HEK293 (cell line): ENCODE measurements at regions not wholly inside any gene's neighbourhood (a gene's known extent, or its start where the extent isn't known, plus 50 kb on each side); places are given as distances from the start of the nearest gene placed in this dataset.

ENCODE experiments used
- CTCF ChIA-PET: fragments of 350-600 bp; formaldehyde crosslinking; extraction: SDS; loops from one replicate; lab custom pipeline; 2021; ENCODE audit warnings: antibody characterized with exemption; lab: Yijun Ruan, JAX
- POLR2A ChIA-PET: fragments of 300-600 bp; formaldehyde crosslinking; extraction: SDS; loops from one replicate; lab custom pipeline; 2020; ENCODE audit warnings: antibody characterized with exemption, inconsistent platforms; lab: Yijun Ruan, JAX
- H3K27ac ChIP-seq: fragments of 200-500 bp; sonication (Bioruptor generic); 2 replicates; pipeline ENCODE4 v1.5.1; 2014; ENCODE audit warnings: low read depth, low read length, control low read depth, inconsistent platforms; ENCODE audit errors: extremely low read depth
- H3K36me3 ChIP-seq, 2 experiments: fragments of 200-500 bp in 1 of 2; sonication (Bioruptor generic) in 1 of 2; 1 replicate in 1 of 2; 2 replicates in 1 of 2; pipeline ENCODE4 v1.5.1; 2014 to 2017; ENCODE audit warnings: inconsistent platforms in 2 of 2, low read length in 2 of 2; ENCODE audit not compliant: control insufficient read depth in 2 of 2, insufficient read depth in 1 of 2
- H3K4me1 ChIP-seq: fragments of 200-500 bp; sonication (Bioruptor generic); 2 replicates; pipeline ENCODE4 v1.5.1; 2014; ENCODE audit warnings: mild to moderate bottlenecking, low read length, inconsistent platforms; ENCODE audit not compliant: control insufficient read depth, insufficient read depth
- H3K4me3 ChIP-seq: 2 replicates; pipeline ENCODE4 v1.5.1; 2011; ENCODE audit warnings: low read depth, mild to moderate bottlenecking, control low read depth, low read length, moderate library complexity
- H3K9me3 ChIP-seq: fragments of 200-500 bp; sonication (Bioruptor generic); 2 replicates; pipeline ENCODE4 v1.5.1; 2014; ENCODE audit warnings: low read depth, low read length, inconsistent platforms; ENCODE audit not compliant: control insufficient read depth, insufficient read depth
- BCL11A ChIP-seq: fragments of 450-650 bp; formaldehyde crosslinking; IDR thresholded peaks from 2 replicates; pipeline ENCODE4 v1.5.1; 2016; ENCODE audit warnings: low read depth, missing biosample characterization, missing genetic modification characterization
- FEZF1 ChIP-seq: fragments of 450-650 bp; formaldehyde crosslinking; IDR thresholded peaks from 2 replicates; pipeline ENCODE4 v1.5.1; 2016; ENCODE audit warnings: missing biosample characterization, missing genetic modification characterization
- GLIS2 ChIP-seq: fragments of 450-650 bp; formaldehyde crosslinking; IDR thresholded peaks from 2 replicates; pipeline ENCODE4 v1.5.1; 2016; ENCODE audit warnings: missing biosample characterization, missing genetic modification characterization
- HOXD13 ChIP-seq: sonication (generic); formaldehyde crosslinking; IDR thresholded peaks from 2 replicates; pipeline ENCODE4 v1.8.0; 2022; ENCODE audit warnings: missing genetic modification reagents, borderline replicate concordance
- IKZF3 ChIP-seq: fragments of 450-650 bp; IDR thresholded peaks from 2 replicates; pipeline ENCODE4 v1.5.0; 2018; ENCODE audit warnings: missing biosample characterization, mild to moderate bottlenecking, missing genetic modification characterization, moderate library complexity
- KLF9 ChIP-seq: fragments of 450-650 bp; formaldehyde crosslinking; IDR thresholded peaks from 2 replicates; pipeline ENCODE4 v1.5.1; 2016; ENCODE audit warnings: missing biosample characterization, missing genetic modification characterization, low read depth
- PRDM10 ChIP-seq: fragments of 450-650 bp; formaldehyde crosslinking; IDR thresholded peaks from 2 replicates; pipeline ENCODE4 v1.5.1; 2016; ENCODE audit warnings: missing biosample characterization, missing genetic modification characterization
- SCRT1 ChIP-seq: fragments of 450-650 bp; formaldehyde crosslinking; IDR thresholded peaks from 2 replicates; pipeline ENCODE4 v1.5.1; 2016; ENCODE audit warnings: missing biosample characterization, missing genetic modification characterization, borderline replicate concordance
- SP3 ChIP-seq: fragments of 450-650 bp; formaldehyde crosslinking; IDR thresholded peaks from 2 replicates; pipeline ENCODE4 v1.5.1; 2016; ENCODE audit warnings: missing biosample characterization, missing genetic modification characterization
- SP7 ChIP-seq: fragments of 450-650 bp; formaldehyde crosslinking; IDR thresholded peaks from 2 replicates; pipeline ENCODE4 v1.5.1; 2016; ENCODE audit warnings: missing biosample characterization, missing genetic modification characterization
- ZBTB11 ChIP-seq: fragments of 450-650 bp; formaldehyde crosslinking; conservative IDR thresholded peaks from 2 replicates; pipeline ENCODE4 v1.5.1; 2016; ENCODE audit warnings: low read depth, missing biosample characterization, missing genetic modification characterization
- ZNF112 ChIP-seq: fragments of 450-650 bp; formaldehyde crosslinking; IDR thresholded peaks from 2 replicates; pipeline ENCODE4 v1.5.0; 2017; ENCODE audit warnings: missing biosample characterization, missing genetic modification characterization
- ZNF23 ChIP-seq: fragments of 450-650 bp; formaldehyde crosslinking; IDR thresholded peaks from 2 replicates; pipeline ENCODE4 v1.5.1; 2016; ENCODE audit warnings: missing biosample characterization, missing genetic modification characterization, borderline replicate concordance
- ZNF560 ChIP-seq: fragments of 450-650 bp; formaldehyde crosslinking; IDR thresholded peaks from 2 replicates; pipeline ENCODE4 v1.5.1; 2017; ENCODE audit warnings: missing biosample characterization, missing genetic modification characterization, borderline replicate concordance
- ZNF654 ChIP-seq: fragments of 450-650 bp; formaldehyde crosslinking; IDR thresholded peaks from 2 replicates; pipeline ENCODE4 v1.5.1; 2016; ENCODE audit warnings: low read depth, missing biosample characterization, missing genetic modification characterization
- ZNF670 ChIP-seq: fragments of 450-650 bp; formaldehyde crosslinking; IDR thresholded peaks from 2 replicates; pipeline ENCODE4 v1.5.1; 2016; ENCODE audit warnings: missing biosample characterization, missing genetic modification characterization, low read depth
- ZNF791 ChIP-seq: fragments of 450-650 bp; formaldehyde crosslinking; IDR thresholded peaks from 2 replicates; pipeline ENCODE4 v1.5.1; 2016; ENCODE audit warnings: missing biosample characterization, missing genetic modification characterization
- ZNF830 ChIP-seq: fragments of 450-650 bp; IDR thresholded peaks from 2 replicates; pipeline ENCODE4 v1.5.0; 2018; ENCODE audit warnings: missing biosample characterization, missing genetic modification characterization, low read depth, mild to moderate bottlenecking, moderate library complexity
- ZSCAN16 ChIP-seq: fragments of 450-650 bp; formaldehyde crosslinking; IDR thresholded peaks from 2 replicates; pipeline ENCODE4 v1.5.1; 2016; ENCODE audit warnings: missing biosample characterization, missing genetic modification characterization
- ZSCAN23 ChIP-seq: fragments of 450-650 bp; formaldehyde crosslinking; IDR thresholded peaks from 2 replicates; pipeline ENCODE4 v1.5.1; 2016; ENCODE audit warnings: missing biosample characterization, missing genetic modification characterization
- ZSCAN30 ChIP-seq: fragments of 450-650 bp; IDR thresholded peaks from 2 replicates; pipeline ENCODE4 v1.5.1; 2018; ENCODE audit warnings: missing biosample characterization, mild to moderate bottlenecking, missing genetic modification characterization, moderate library complexity
- TF ChIP-seq, protein P1 (sequence below): fragments of 450-650 bp; formaldehyde crosslinking; IDR thresholded peaks from 2 replicates; pipeline ENCODE4 v1.5.1; 2017; ENCODE audit warnings: missing biosample characterization, missing genetic modification characterization
- TF ChIP-seq, protein P2 (sequence below): fragments of 450-650 bp; formaldehyde crosslinking; IDR thresholded peaks from 2 replicates; pipeline ENCODE4 v1.5.1; 2017; ENCODE audit warnings: missing biosample characterization, mild to moderate bottlenecking, missing genetic modification characterization, moderate library complexity

DNA sequence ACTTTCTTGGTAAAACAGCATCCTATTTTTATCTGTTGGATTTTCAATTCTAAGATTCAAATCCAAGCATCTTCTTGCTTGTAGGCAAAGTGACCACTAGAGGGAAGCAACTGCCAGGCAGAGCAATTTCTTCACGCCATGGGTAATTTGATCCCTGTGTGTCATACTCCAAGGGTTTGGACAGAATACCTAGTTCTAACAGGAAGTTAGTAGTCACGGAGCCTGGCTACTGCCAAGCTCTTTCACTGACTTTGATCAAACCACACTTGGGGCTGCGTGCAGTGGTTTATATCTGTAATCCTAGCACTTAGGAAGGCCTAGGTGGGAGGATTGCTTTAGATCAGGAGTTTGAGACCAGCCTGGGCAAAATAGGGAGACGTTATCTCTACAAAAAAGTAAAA, 473.6 kb upstream of the TNC start (continued):
- TF ChIP-seq ZBTB11 (tag by site-specific recombination) (no peak), BCL11A (no peak), IKZF3 (peak; percentile 55; the same call in 1 of the 2 replicates), ZNF560 (tag by site-specific recombination) (no peak), GLIS2 (tag by site-specific recombination) (no peak), ZNF654 (peak; percentile 71), PRDM10 (tag by site-specific recombination) (0 out of 2 replicates have a peak, but pooled peaks have one; percentile 14), SP7 (tag by site-specific recombination) (0 out of 2 replicates have a peak, but pooled peaks have one; percentile 34), ZNF23 (tag by site-specific recombination) (no peak), ZNF830 (no peak), ZSCAN30 (tag by site-specific recombination) (0 out of 2 replicates have a peak, but pooled peaks have one; percentile 32)

DNA sequence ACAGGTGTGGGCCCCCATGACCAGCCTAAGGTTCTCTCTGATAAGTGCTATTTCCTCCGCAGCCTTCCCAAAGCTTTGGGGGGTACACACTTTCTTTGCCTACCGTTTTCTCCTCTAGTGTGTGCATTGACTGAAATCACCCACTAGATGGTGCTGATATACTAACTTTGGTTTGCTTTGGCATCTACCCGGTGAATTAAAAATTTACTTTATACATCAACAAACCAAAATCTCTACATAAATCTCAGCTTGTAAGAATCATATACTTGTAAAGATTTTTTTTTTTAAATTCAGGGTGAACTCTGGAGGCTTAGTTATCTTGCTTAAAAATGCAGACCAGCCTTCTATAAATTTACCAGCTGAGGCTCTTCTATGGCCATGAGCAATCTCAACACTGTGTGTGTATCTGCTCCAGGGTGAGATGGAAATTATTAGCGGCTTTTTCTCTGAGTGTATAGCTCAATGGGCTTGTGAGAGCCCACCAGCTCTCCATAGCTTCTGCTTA, 475.7 kb upstream of the TNC start:
- Histone ChIP-seq H3K36me3 (no peaks in the 10 kb centered on the region), H3K4me3 (no peak overlapping the region), H3K27ac (no peak overlapping the region), H3K9me3 (no peaks in the 10 kb centered on the region), H3K4me1 (0 out of 2 replicates have a peak, but pooled peaks cover 2% of the 10 kb centered on the region)
- ChIA-PET CTCF (interaction anchor here (0.6 to 5.0 kb wide), 87 partner anchors 8 to 1267 kb away, joined by 3 to 71 read pairs (median 4); partner anchors contain the start of gene PAPPA), POLR2A (no interaction called here)
- no peak for TF ChIP-seq ZNF791 (tag by site-specific recombination)
- TF ChIP-seq ZNF654 = peak; percentile 73

DNA sequence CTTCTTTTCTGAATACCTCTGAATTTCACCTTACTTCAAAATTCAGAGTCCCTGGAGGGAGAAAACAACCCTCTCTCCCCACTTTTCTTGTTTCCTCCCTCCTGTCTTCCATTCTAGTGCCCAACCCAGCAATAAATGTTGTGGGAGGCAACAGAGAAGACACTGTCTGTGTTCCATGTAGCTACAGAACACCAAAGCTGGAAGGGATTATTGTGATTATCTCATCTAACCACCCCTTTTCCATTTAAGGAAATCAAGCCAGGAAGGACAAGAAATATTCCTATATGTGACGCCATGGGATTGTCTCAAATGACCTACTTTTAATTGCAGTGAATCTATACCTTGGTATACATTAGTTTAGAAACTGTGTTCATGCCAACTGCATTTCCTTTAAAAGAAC, 476.6 kb upstream of the TNC start:
- no peaks in the 10 kb centered on the region for H3K36me3 ChIP-seq
- CTCF ChIA-PET = interaction anchor here (0.7 to 5.0 kb wide), 27 partner anchors 9 to 1068 kb away, joined by 3 to 71 read pairs (median 5); no protein-coding TSS in a partner anchor
- TF ChIP-seq ZNF560 (tag by site-specific recombination) (no peak), ZSCAN23 (no peak), ZSCAN16 (tag by site-specific recombination) (no peak), GLIS2 (tag by site-specific recombination) (no peak), ZNF112 (tag by site-specific recombination) (no peak), SCRT1 (tag by site-specific recombination) (no peak), BCL11A (no peak), KLF9 (tag by site-specific recombination) (no peak), SP3 (no peak), ZNF670 (tag by site-specific recombination) (no peak), FEZF1 (tag by site-specific recombination) (no peak), HOXD13 (CRISPR knock-in tag) (no peak)
- TF ChIP-seq, protein P1, sequence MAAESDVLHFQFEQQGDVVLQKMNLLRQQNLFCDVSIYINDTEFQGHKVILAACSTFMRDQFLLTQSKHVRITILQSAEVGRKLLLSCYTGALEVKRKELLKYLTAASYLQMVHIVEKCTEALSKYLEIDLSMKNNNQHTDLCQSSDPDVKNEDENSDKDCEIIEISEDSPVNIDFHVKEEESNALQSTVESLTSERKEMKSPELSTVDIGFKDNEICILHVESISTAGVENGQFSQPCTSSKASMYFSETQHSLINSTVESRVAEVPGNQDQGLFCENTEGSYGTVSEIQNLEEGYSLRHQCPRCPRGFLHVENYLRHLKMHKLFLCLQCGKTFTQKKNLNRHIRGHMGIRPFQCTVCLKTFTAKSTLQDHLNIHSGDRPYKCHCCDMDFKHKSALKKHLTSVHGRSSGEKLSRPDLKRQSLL (tag by site-specific recombination) = no peak
- TF ChIP-seq, protein P2, sequence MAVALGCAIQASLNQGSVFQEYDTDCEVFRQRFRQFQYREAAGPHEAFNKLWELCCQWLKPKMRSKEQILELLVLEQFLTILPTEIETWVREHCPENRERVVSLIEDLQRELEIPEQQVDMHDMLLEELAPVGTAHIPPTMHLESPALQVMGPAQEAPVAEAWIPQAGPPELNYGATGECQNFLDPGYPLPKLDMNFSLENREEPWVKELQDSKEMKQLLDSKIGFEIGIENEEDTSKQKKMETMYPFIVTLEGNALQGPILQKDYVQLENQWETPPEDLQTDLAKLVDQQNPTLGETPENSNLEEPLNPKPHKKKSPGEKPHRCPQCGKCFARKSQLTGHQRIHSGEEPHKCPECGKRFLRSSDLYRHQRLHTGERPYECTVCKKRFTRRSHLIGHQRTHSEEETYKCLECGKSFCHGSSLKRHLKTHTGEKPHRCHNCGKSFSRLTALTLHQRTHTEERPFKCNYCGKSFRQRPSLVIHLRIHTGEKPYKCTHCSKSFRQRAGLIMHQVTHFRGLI (tag by site-specific recombination) = no peak
- POLR2A ChIA-PET = no interaction called here
- no peak overlapping the region for H3K4me3 ChIP-seq
- H3K4me1 ChIP-seq = 0 out of 2 replicates have a peak, but pooled peaks cover 2% of the 10 kb centered on the region
- no peaks in the 10 kb centered on the region for H3K9me3 ChIP-seq
- H3K27ac ChIP-seq = no peak overlapping the region
